ENCODE measurements at regions not wholly inside any gene's neighbourhood (a gene's known extent, or its start where the extent isn't known, plus 50 kb on each side); places are given as distances from the start of the nearest gene placed in this dataset.

DNA sequence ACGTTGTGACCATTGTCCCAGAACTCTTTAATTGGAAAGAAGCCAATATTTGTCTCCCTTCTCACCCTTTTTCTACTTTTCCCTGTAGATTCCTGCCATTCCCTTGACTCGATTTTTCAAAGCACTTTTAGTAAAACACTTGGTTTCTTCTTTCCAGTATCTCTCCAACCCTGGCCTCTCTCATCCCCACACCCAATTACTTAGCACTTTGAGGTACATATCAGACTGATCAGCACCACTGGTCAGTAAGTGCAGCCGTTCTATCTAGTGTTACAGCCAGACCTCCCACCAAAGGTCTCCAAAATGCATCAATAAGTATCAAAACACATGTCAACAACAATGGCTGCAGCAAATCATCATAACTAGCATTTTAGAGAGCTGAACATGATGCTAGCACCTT is 141.9 kb downstream of the BTG1 start:
- H3K9me3 Mint-ChIP-seq, result peaks cover 3 to 27% (median 8%) of the 10 kb centered on the region in 3 donors
- H3K27me3 Mint-ChIP-seq, result no peaks in the 10 kb centered on the region
- Histone ChIP-seq H3K4me3 (ENCODE audit: control insufficient read depth in 1 of 2, extremely low read depth in 1 of 2, low read length in 1 of 2) (no peak overlapping the region), H3K27me3 (replicated peaks in 1 of 2; ENCODE audit: control insufficient read depth in 2 of 2, extremely low read depth in 1 of 2, insufficient read depth in 2 of 2, low read length in 1 of 2) (no peaks in the 10 kb centered on the region), H3K9me3 (no peaks in the 10 kb centered on the region), H3K27ac (ENCODE audit: low read length) (no peak overlapping the region), H3K36me3 (ENCODE audit: control insufficient read depth in 2 of 2, extremely low read depth in 1 of 2, insufficient read depth in 1 of 2, low read length in 1 of 2) (no peaks in the 10 kb centered on the region), H3K4me1 (ENCODE audit: control insufficient read depth in 1 of 2, extremely low read depth in 1 of 2, insufficient read depth in 2 of 2, low read length in 2 of 2) (peaks cover 0 to 3% of the 10 kb centered on the region in 2 experiments)
- H3K27ac Mint-ChIP-seq, result peak overlapping the region; percentile 16 to 71
- DNase-seq (no peak), ATAC-seq (replicated peaks in 1 of 4) (no peak)
- peaks cover 18% of the 10 kb centered on the region for H3K36me3 Mint-ChIP-seq
- 94% methylated on average over 2 of the region's 3 CpGs for WGBS (ENCODE audit: insufficient coverage)
- CTCF ChIA-PET, result interaction anchor here in 1 of 2 donors (0.6 kb wide), 1 partner anchor 118 kb away, joined by 3 read pairs; no protein-coding TSS in a partner anchor
- H3K4me1 Mint-ChIP-seq, result peaks cover 66 to 77% (median 72%) of the 10 kb centered on the region in 3 donors
- POLR2A ChIA-PET, result interaction anchor here (0.6 kb wide), 3 partner anchors 51 to 425 kb away, joined by 4 to 7 read pairs (median 5); no protein-coding TSS in a partner anchor
- peak overlapping the region in 1 of 3 donors; percentile 1 for H3K4me3 Mint-ChIP-seq

DNA sequence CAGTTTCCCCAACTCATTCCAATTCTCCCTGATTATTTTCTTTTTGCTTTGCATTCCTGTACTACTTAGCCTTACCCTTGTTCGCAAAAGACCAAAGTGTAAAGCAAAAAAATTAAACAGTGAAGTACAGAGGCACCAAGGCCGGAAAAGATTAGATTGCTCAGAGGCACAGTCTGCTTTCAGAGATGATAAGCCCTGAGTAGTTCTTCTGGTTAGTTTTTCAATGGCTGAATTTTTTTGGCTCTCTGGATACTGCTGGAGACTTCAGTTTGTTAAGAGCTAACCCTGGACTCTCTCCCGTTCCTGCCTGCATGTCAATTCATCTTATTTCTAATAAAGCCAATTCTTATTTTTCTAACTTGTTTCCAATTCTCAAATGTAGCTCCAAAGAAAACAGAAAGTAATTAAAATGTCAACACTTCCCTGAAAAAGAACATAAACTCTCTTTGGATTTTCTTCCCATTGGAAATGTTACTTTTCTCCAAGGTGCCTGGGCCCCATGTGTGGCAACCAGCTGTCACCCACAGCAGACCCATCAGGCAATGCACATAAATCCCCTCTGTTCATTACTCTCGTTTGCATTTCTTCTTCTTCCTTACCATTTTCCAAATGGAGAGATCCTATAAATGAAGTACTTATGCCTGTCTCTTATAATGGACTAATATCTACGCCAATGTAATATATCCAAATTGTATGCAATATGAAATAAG is 142.8 kb downstream of the BTG1 start:
- peaks cover 62 to 75% (median 71%) of the 10 kb centered on the region in 3 donors for H3K4me1 Mint-ChIP-seq
- ATAC-seq (replicated peaks in 1 of 4) (peak; percentile 50 to 73 (median 60)), DNase-seq (no peak)
- peaks cover 0 to 3% of the 10 kb centered on the region in 2 experiments for H3K4me1 ChIP-seq (ENCODE audit: control insufficient read depth in 1 of 2, extremely low read depth in 1 of 2, insufficient read depth in 2 of 2, low read length in 2 of 2)
- H3K4me3 Mint-ChIP-seq, result peak overlapping the region; percentile 11 to 62 (median 48)
- H3K27ac ChIP-seq (ENCODE audit: low read length), result no peak overlapping the region
- WGBS (ENCODE audit: insufficient coverage), result 100% methylated on average over 1 of the region's 5 CpGs
- H3K36me3 ChIP-seq (ENCODE audit: control insufficient read depth in 2 of 2, extremely low read depth in 1 of 2, insufficient read depth in 1 of 2, low read length in 1 of 2), result no peaks in the 10 kb centered on the region
- CTCF ChIA-PET, result interaction anchor here (0.6 to 0.8 kb wide), 5 partner anchors 12 to 924 kb away, joined by 3 read pairs; no protein-coding TSS in a partner anchor
- H3K27ac Mint-ChIP-seq, result peak overlapping the region; percentile 92
- H3K9me3 ChIP-seq, result no peaks in the 10 kb centered on the region
- POLR2A ChIA-PET, result interaction anchor here (0.6 to 0.7 kb wide), 4 partner anchors 52 to 424 kb away, joined by 4 to 7 read pairs (median 4); no protein-coding TSS in a partner anchor
- H3K36me3 Mint-ChIP-seq, result peaks cover 24% of the 10 kb centered on the region
- H3K27me3 ChIP-seq (replicated peaks in 1 of 2; ENCODE audit: control insufficient read depth in 2 of 2, extremely low read depth in 1 of 2, insufficient read depth in 2 of 2, low read length in 1 of 2), result no peaks in the 10 kb centered on the region
- no peak overlapping the region for H3K4me3 ChIP-seq (ENCODE audit: control insufficient read depth in 1 of 2, extremely low read depth in 1 of 2, low read length in 1 of 2)
- H3K9me3 Mint-ChIP-seq, result peaks cover 9 to 36% (median 11%) of the 10 kb centered on the region in 3 donors
- no peaks in the 10 kb centered on the region for H3K27me3 Mint-ChIP-seq

DNA sequence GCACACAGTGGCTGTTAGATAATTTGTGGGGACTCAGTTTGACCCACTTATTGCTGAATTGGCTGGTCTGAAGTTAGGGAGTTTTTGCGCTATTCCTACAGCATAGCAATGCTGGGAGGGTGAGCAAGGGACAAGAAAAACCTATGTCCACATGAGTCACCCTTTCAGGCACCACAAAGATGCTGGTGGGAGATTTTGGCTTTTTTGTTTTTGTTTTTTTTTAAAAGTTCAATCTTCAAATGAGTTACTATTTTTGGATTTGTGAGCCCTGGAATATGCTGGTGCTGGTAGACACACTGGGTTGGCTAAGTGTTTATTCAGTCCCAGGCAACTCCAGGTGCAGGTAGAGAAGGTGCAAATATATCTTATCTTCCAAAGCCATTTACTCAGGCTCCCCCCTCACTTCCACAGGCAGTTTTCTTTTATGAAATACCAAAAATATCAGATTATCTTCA is 143.4 kb downstream of the BTG1 start:
- H3K9me3 Mint-ChIP-seq, result peaks cover 9 to 38% (median 11%) of the 10 kb centered on the region in 3 donors
- POLR2A ChIA-PET, result no interaction called here
- H3K36me3 Mint-ChIP-seq, result peaks cover 24% of the 10 kb centered on the region
- Histone ChIP-seq H3K4me3 (ENCODE audit: control insufficient read depth in 1 of 2, extremely low read depth in 1 of 2, low read length in 1 of 2) (no peak overlapping the region), H3K27me3 (replicated peaks in 1 of 2; ENCODE audit: control insufficient read depth in 2 of 2, extremely low read depth in 1 of 2, insufficient read depth in 2 of 2, low read length in 1 of 2) (no peaks in the 10 kb centered on the region), H3K4me1 (ENCODE audit: control insufficient read depth in 1 of 2, extremely low read depth in 1 of 2, insufficient read depth in 2 of 2, low read length in 2 of 2) (peaks cover 0 to 3% of the 10 kb centered on the region in 2 experiments), H3K36me3 (ENCODE audit: control insufficient read depth in 2 of 2, extremely low read depth in 1 of 2, insufficient read depth in 1 of 2, low read length in 1 of 2) (no peaks in the 10 kb centered on the region), H3K9me3 (no peaks in the 10 kb centered on the region), H3K27ac (ENCODE audit: low read length) (no peak overlapping the region)
- WGBS (ENCODE audit: insufficient coverage), result 100% methylated on average over 1 of the region's 1 CpG
- ATAC-seq (replicated peaks in 1 of 4) (peak in 1 of 4 experiments; percentile 26), DNase-seq (no peak)
- H3K27me3 Mint-ChIP-seq, result no peaks in the 10 kb centered on the region
- H3K4me1 Mint-ChIP-seq, result peaks cover 59 to 73% (median 65%) of the 10 kb centered on the region in 3 donors
- peak overlapping the region; percentile 92 for H3K27ac Mint-ChIP-seq
- CTCF ChIA-PET, result interaction anchor here (0.6 kb wide), 2 partner anchors 39 to 189 kb away, joined by 3 read pairs; no protein-coding TSS in a partner anchor
- peak overlapping the region in 2 of 3 donors; percentile 48 to 62 for H3K4me3 Mint-ChIP-seq

DNA sequence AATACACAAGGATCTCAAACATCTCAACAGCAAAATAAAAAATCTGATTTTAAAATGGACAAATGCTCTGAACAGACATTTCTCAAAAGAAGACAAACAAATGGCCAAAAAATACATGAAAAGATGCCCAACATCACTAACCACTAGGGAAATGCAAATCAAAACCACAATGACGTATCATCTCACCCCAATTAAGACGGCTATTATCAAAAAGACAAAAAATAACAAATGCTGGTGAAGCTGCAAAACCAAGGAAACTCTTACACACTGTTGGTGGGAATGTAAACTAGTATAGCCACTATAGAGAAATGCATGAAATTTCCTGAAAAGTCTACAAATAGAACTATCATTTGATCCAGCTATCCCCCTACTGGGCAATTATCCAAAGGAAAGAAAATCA is 145.0 kb downstream of the BTG1 start:
- ATAC-seq (replicated peaks in 1 of 4), result no peak
- Histone ChIP-seq H3K36me3 (ENCODE audit: control insufficient read depth in 2 of 2, extremely low read depth in 1 of 2, insufficient read depth in 1 of 2, low read length in 1 of 2) (no peaks in the 10 kb centered on the region), H3K27ac (ENCODE audit: low read length) (no peak overlapping the region), H3K9me3 (no peaks in the 10 kb centered on the region), H3K27me3 (replicated peaks in 1 of 2; ENCODE audit: control insufficient read depth in 2 of 2, extremely low read depth in 1 of 2, insufficient read depth in 2 of 2, low read length in 1 of 2) (no peaks in the 10 kb centered on the region), H3K4me3 (ENCODE audit: control insufficient read depth in 1 of 2, extremely low read depth in 1 of 2, low read length in 1 of 2) (no peak overlapping the region), H3K4me1 (ENCODE audit: control insufficient read depth in 1 of 2, extremely low read depth in 1 of 2, insufficient read depth in 2 of 2, low read length in 2 of 2) (peaks cover 0 to 3% of the 10 kb centered on the region in 2 experiments)
- peaks cover 16% of the 10 kb centered on the region for H3K36me3 Mint-ChIP-seq
- no CpG with 5 or more reads among the region's 2 CpGs for WGBS (ENCODE audit: insufficient coverage)
- H3K27ac Mint-ChIP-seq, result peak overlapping the region in 1 of 2 donors; percentile 57
- no peak overlapping the region for H3K4me3 Mint-ChIP-seq
- peak in 1 of 35 experiments; percentile 52 for DNase-seq
- H3K27me3 Mint-ChIP-seq, result no peaks in the 10 kb centered on the region
- peaks cover 8 to 35% (median 9%) of the 10 kb centered on the region in 3 donors for H3K9me3 Mint-ChIP-seq
- CTCF ChIA-PET, result interaction anchor here (0.6 to 1.5 kb wide), 2 partner anchors 9 to 43 kb away, joined by 4 to 6 read pairs; no protein-coding TSS in a partner anchor
- H3K4me1 Mint-ChIP-seq, result peaks cover 55 to 66% (median 59%) of the 10 kb centered on the region in 3 donors
- POLR2A ChIA-PET, result interaction anchor here in 1 of 2 donors (0.7 kb wide), 1 partner anchor 144 kb away, joined by 4 read pairs; no protein-coding TSS in a partner anchor

DNA sequence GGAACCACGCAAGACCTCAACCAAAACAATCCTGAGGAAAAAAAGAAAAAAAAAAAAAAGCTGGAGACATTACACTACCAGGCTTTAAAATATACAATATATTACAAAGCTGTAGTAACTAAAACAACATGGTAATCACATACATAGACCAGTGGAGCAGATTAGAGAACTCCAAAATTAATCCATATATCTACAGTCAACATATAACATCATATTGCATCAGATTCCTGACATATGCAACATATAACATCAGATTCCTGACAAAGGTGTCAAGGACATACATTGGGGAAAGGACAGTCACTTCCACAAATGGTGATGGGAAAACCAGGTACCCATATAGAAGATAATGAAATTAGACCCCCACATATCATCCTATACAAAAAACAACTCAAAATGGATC is 145.8 kb downstream of the BTG1 start:
- Histone ChIP-seq H3K4me3 (ENCODE audit: control insufficient read depth in 1 of 2, extremely low read depth in 1 of 2, low read length in 1 of 2) (no peak overlapping the region), H3K27me3 (replicated peaks in 1 of 2; ENCODE audit: control insufficient read depth in 2 of 2, extremely low read depth in 1 of 2, insufficient read depth in 2 of 2, low read length in 1 of 2) (no peaks in the 10 kb centered on the region), H3K9me3 (no peaks in the 10 kb centered on the region), H3K4me1 (ENCODE audit: control insufficient read depth in 1 of 2, extremely low read depth in 1 of 2, insufficient read depth in 2 of 2, low read length in 2 of 2) (peaks cover 0 to 3% of the 10 kb centered on the region in 2 experiments), H3K36me3 (ENCODE audit: control insufficient read depth in 2 of 2, extremely low read depth in 1 of 2, insufficient read depth in 1 of 2, low read length in 1 of 2) (no peaks in the 10 kb centered on the region), H3K27ac (ENCODE audit: low read length) (no peak overlapping the region)
- Mint-ChIP-seq H3K4me3 (no peak overlapping the region), H3K4me1 (peaks cover 47 to 62% (median 58%) of the 10 kb centered on the region in 3 donors), H3K27me3 (no peaks in the 10 kb centered on the region), H3K9me3 (peaks cover 8 to 35% (median 9%) of the 10 kb centered on the region in 3 donors), H3K36me3 (peaks cover 16% of the 10 kb centered on the region), H3K27ac (no peak overlapping the region)
- no CpG with 5 or more reads among the region's 1 CpG for WGBS (ENCODE audit: insufficient coverage)
- no peak for DNase-seq
- no peak for ATAC-seq (replicated peaks in 1 of 4)
- POLR2A ChIA-PET, result interaction anchor here (0.6 to 0.7 kb wide), 7 partner anchors 13 to 264 kb away, joined by 3 to 4 read pairs (median 3); no protein-coding TSS in a partner anchor
- CTCF ChIA-PET, result interaction anchor here (0.6 to 1.5 kb wide), 3 partner anchors 10 to 298 kb away, joined by 3 to 6 read pairs (median 6); no protein-coding TSS in a partner anchor

DNA sequence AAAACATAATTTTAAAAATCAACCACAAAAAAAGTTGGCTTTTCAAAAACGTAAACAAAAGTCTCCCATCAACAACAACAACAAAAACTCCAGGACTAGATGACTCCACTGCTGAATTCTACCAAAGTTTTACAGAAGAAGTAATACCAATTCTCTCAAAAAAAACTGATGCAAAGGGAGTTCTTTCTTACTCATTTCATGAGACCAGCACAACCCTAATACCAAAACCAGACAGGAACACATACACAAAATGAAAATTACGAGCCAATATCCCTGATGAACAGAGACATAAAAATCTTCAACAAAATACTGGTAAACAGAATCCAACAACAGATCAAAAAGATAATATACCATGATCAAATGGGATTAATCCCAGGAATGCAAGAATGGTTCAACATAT is 147.3 kb downstream of the BTG1 start:
- ATAC-seq (replicated peaks in 1 of 4) (no peak), DNase-seq (no peak)
- POLR2A ChIA-PET, result interaction anchor here in 1 of 2 donors (0.6 kb wide), 2 partner anchors 123 to 312 kb away, joined by 3 read pairs; no protein-coding TSS in a partner anchor
- Histone ChIP-seq H3K9me3 (no peaks in the 10 kb centered on the region), H3K4me1 (ENCODE audit: control insufficient read depth in 1 of 2, extremely low read depth in 1 of 2, insufficient read depth in 2 of 2, low read length in 2 of 2) (peaks cover 0 to 3% of the 10 kb centered on the region in 2 experiments), H3K27me3 (replicated peaks in 1 of 2; ENCODE audit: control insufficient read depth in 2 of 2, extremely low read depth in 1 of 2, insufficient read depth in 2 of 2, low read length in 1 of 2) (no peaks in the 10 kb centered on the region), H3K36me3 (ENCODE audit: control insufficient read depth in 2 of 2, extremely low read depth in 1 of 2, insufficient read depth in 1 of 2, low read length in 1 of 2) (no peaks in the 10 kb centered on the region), H3K4me3 (ENCODE audit: control insufficient read depth in 1 of 2, extremely low read depth in 1 of 2, low read length in 1 of 2) (no peak overlapping the region), H3K27ac (ENCODE audit: low read length) (no peak overlapping the region)
- Mint-ChIP-seq H3K4me3 (no peak overlapping the region), H3K4me1 (peaks cover 43 to 57% (median 45%) of the 10 kb centered on the region in 3 donors), H3K27ac (no peak overlapping the region), H3K9me3 (peaks cover 8 to 36% (median 9%) of the 10 kb centered on the region in 3 donors), H3K27me3 (no peaks in the 10 kb centered on the region), H3K36me3 (peaks cover 17% of the 10 kb centered on the region)
- CTCF ChIA-PET, result no interaction called here
- WGBS (ENCODE audit: insufficient coverage), result 63% methylated on average over 1 of the region's 2 CpGs

Measured in T-cell (primary cell).